PFSK-1 (cell line): ENCODE measurements at regions not wholly inside any gene's neighbourhood (a gene's known extent, or its start where the extent isn't known, plus 50 kb on each side); places are given as distances from the start of the nearest gene placed in this dataset.

ENCODE experiments used
- FOXP2 ChIP-seq: optimal IDR thresholded peaks from 2 replicates; pipeline ENCODE3; 2011; ENCODE audit warnings: borderline replicate concordance, control low read depth, inconsistent platforms; ENCODE audit not compliant: insufficient read depth; ENCODE audit errors: extremely low read length, extremely low read depth
- POLR2AphosphoS5 ChIP-seq: IDR thresholded peaks from 2 replicates; pipeline ENCODE4 v1.6.1; 2012; ENCODE audit warnings: low read depth, mild to moderate bottlenecking, control low read depth, low read length, moderate library complexity
- REST ChIP-seq, 2 experiments: IDR thresholded peaks; 2 replicates each; pipeline versions ENCODE4 v1.6.1 to v1.8.0; 2011 to 2012; ENCODE audit warnings: low read depth in 2 of 2, low read length in 2 of 2, control low read depth in 1 of 2, inconsistent platforms in 1 of 2, mild to moderate bottlenecking in 1 of 2, moderate library complexity in 1 of 2; ENCODE audit not compliant: insufficient read depth in 1 of 2
- SIN3A ChIP-seq: IDR thresholded peaks from 2 replicates; pipeline ENCODE4 v1.6.1; 2012; ENCODE audit warnings: mild to moderate bottlenecking, low read length, moderate library complexity, borderline replicate concordance; ENCODE audit not compliant: insufficient read depth
- TAF1 ChIP-seq: IDR thresholded peaks from 2 replicates; pipeline ENCODE4 v1.6.1; 2012; ENCODE audit warnings: low read length, control low read depth, borderline replicate concordance; ENCODE audit not compliant: insufficient read depth

GRCh38 chr1:98101364-98101763 is 180.5 kb upstream of the DPYD start:
- no peak for TF ChIP-seq SIN3A
- no peak for TF ChIP-seq TAF1
- TF ChIP-seq POLR2AphosphoS5 = no peak
- TF ChIP-seq REST (IDR thresholded peaks at IDR 0.05; ENCODE audit: insufficient read depth in 1 of 2, low read depth in 2 of 2, low read length in 2 of 2) = no peak
- no peak for TF ChIP-seq FOXP2
